ENCODE measurements at regions not wholly inside any gene's neighbourhood (a gene's known extent, or its start where the extent isn't known, plus 50 kb on each side); places are given as distances from the start of the nearest gene placed in this dataset.

DNA sequence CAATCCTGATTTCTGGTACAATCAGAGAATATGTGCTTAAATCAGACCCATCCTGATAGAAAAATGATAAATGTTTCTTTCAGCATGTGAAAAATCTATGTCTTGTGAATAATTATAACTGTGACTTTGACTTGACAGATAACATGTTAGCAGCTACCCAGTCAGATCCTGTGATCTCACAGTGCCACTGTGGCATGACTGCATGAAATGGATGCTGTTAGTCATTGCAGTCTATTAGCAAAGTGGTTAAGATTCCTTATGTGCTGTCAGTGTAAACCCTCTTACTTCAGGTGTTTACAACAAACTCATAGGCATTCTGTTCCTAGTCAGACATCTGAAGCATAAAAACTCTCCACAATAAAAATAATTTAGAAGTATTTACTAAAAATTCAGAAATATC is 244.6 kb upstream of the RND3 start:
- ATAC-seq (no peak), DNase-seq (ENCODE audit: low spot score) (no peak)
- H3F3A ChIP-seq (replicated peaks; ENCODE audit: low read depth): no peaks in the 10 kb centered on the region
- H3K4me2 ChIP-seq: no peak overlapping the region
- H3K79me2 ChIP-seq (replicated peaks; ENCODE audit: insufficient read depth): no peaks in the 10 kb centered on the region
- no peaks in the 10 kb centered on the region for H3K36me3 ChIP-seq (ENCODE audit: insufficient read depth)
- H3K27ac Mint-ChIP-seq: no peak overlapping the region
- TF ChIP-seq POLR2AphosphoS5 (IDR thresholded peaks at IDR 0.05; ENCODE audit: low read depth) (no peak), CREB1 (CRISPR knock-in tag; IDR thresholded peaks at IDR 0.05; ENCODE audit: low read depth) (no peak), ZNF331 (CRISPR knock-in tag; IDR thresholded peaks at IDR 0.05; ENCODE audit: low read depth) (no peak), EZH2phosphoT487 (IDR thresholded peaks at IDR 0.05; ENCODE audit: unreplicated experiment) (no peak), EZH2 (IDR thresholded peaks at IDR 0.05; ENCODE audit: low read depth, unreplicated experiment) (no peak), STAT1 (IDR thresholded peaks at IDR 0.05; ENCODE audit: unreplicated experiment) (no peak), ETS1 (IDR thresholded peaks at IDR 0.05) (no peak), JUNB (IDR thresholded peaks at IDR 0.05; ENCODE audit: unreplicated experiment) (no peak), NANOG (IDR thresholded peaks at IDR 0.05; ENCODE audit: borderline replicate concordance) (no peak), ZNF114 (CRISPR knock-in tag; IDR thresholded peaks at IDR 0.05) (no peak), CTCF (conservative IDR thresholded peaks at IDR 0.05; ENCODE audit: low read depth in 2 of 2) (no peak)
- TF ChIP-seq, protein P1, sequence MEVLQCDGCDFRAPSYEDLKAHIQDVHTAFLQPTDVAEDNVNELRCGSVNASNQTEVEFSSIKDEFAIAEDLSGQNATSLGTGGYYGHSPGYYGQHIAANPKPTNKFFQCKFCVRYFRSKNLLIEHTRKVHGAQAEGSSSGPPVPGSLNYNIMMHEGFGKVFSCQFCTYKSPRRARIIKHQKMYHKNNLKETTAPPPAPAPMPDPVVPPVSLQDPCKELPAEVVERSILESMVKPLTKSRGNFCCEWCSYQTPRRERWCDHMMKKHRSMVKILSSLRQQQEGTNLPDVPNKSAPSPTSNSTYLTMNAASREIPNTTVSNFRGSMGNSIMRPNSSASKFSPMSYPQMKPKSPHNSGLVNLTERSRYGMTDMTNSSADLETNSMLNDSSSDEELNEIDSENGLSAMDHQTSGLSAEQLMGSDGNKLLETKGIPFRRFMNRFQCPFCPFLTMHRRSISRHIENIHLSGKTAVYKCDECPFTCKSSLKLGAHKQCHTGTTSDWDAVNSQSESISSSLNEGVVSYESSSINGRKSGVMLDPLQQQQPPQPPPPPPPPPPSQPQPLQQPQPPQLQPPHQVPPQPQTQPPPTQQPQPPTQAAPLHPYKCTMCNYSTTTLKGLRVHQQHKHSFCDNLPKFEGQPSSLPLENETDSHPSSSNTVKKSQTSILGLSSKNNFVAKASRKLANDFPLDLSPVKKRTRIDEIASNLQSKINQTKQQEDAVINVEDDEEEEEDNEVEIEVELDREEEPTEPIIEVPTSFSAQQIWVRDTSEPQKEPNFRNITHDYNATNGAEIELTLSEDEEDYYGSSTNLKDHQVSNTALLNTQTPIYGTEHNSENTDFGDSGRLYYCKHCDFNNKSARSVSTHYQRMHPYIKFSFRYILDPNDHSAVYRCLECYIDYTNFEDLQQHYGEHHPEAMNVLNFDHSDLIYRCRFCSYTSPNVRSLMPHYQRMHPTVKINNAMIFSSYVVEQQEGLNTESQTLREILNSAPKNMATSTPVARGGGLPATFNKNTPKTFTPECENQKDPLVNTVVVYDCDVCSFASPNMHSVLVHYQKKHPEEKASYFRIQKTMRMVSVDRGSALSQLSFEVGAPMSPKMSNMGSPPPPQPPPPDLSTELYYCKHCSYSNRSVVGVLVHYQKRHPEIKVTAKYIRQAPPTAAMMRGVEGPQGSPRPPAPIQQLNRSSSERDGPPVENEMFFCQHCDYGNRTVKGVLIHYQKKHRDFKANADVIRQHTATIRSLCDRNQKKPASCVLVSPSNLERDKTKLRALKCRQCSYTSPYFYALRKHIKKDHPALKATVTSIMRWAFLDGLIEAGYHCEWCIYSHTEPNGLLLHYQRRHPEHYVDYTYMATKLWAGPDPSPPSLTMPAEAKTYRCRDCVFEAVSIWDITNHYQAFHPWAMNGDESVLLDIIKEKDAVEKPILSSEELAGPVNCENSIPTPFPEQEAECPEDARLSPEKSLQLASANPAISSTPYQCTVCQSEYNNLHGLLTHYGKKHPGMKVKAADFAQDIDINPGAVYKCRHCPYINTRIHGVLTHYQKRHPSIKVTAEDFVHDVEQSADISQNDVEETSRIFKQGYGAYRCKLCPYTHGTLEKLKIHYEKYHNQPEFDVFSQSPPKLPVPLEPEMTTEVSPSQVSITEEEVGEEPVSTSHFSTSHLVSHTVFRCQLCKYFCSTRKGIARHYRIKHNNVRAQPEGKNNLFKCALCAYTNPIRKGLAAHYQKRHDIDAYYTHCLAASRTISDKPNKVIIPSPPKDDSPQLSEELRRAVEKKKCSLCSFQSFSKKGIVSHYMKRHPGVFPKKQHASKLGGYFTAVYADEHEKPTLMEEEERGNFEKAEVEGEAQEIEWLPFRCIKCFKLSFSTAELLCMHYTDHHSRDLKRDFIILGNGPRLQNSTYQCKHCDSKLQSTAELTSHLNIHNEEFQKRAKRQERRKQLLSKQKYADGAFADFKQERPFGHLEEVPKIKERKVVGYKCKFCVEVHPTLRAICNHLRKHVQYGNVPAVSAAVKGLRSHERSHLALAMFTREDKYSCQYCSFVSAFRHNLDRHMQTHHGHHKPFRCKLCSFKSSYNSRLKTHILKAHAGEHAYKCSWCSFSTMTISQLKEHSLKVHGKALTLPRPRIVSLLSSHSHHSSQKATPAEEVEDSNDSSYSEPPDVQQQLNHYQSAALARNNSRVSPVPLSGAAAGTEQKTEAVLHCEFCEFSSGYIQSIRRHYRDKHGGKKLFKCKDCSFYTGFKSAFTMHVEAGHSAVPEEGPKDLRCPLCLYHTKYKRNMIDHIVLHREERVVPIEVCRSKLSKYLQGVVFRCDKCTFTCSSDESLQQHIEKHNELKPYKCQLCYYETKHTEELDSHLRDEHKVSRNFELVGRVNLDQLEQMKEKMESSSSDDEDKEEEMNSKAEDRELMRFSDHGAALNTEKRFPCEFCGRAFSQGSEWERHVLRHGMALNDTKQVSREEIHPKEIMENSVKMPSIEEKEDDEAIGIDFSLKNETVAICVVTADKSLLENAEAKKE (CRISPR knock-in tag; IDR thresholded peaks at IDR 0.05): no peak
- TF ChIP-seq, protein P2, sequence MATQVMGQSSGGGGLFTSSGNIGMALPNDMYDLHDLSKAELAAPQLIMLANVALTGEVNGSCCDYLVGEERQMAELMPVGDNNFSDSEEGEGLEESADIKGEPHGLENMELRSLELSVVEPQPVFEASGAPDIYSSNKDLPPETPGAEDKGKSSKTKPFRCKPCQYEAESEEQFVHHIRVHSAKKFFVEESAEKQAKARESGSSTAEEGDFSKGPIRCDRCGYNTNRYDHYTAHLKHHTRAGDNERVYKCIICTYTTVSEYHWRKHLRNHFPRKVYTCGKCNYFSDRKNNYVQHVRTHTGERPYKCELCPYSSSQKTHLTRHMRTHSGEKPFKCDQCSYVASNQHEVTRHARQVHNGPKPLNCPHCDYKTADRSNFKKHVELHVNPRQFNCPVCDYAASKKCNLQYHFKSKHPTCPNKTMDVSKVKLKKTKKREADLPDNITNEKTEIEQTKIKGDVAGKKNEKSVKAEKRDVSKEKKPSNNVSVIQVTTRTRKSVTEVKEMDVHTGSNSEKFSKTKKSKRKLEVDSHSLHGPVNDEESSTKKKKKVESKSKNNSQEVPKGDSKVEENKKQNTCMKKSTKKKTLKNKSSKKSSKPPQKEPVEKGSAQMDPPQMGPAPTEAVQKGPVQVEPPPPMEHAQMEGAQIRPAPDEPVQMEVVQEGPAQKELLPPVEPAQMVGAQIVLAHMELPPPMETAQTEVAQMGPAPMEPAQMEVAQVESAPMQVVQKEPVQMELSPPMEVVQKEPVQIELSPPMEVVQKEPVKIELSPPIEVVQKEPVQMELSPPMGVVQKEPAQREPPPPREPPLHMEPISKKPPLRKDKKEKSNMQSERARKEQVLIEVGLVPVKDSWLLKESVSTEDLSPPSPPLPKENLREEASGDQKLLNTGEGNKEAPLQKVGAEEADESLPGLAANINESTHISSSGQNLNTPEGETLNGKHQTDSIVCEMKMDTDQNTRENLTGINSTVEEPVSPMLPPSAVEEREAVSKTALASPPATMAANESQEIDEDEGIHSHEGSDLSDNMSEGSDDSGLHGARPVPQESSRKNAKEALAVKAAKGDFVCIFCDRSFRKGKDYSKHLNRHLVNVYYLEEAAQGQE (IDR thresholded peaks at IDR 0.05; ENCODE audit: unreplicated experiment): no peak
- H3K4me3 ChIP-seq: no peak overlapping the region
- H3K9me3 Mint-ChIP-seq: no peaks in the 10 kb centered on the region
- H4K20me1 ChIP-seq (replicated peaks; ENCODE audit: insufficient read depth): no peaks in the 10 kb centered on the region
- H3K4me3 Mint-ChIP-seq: no peak overlapping the region
- no peaks in the 10 kb centered on the region for H3K27me3 ChIP-seq (ENCODE audit: insufficient read depth)
- H2AFZ ChIP-seq: no peak overlapping the region
- H3K27ac ChIP-seq (ENCODE audit: low read depth): no peak overlapping the region
- peaks cover 43% of the 10 kb centered on the region for H3K4me1 ChIP-seq (ENCODE audit: insufficient read depth)
- H3K9me2 ChIP-seq (ENCODE audit: insufficient read depth): peaks cover 8% of the 10 kb centered on the region
- H3K36me3 Mint-ChIP-seq (ENCODE audit: low read depth): peaks cover 12% of the 10 kb centered on the region
- no peaks in the 10 kb centered on the region for H3K27me3 Mint-ChIP-seq (ENCODE audit: insufficient read depth, low read depth, poor library complexity)
- H3K4me1 Mint-ChIP-seq: peaks cover 31% of the 10 kb centered on the region

Data from GM23338 (cell line).